MM.1S (cell line): ENCODE measurements at regions not wholly inside any gene's neighbourhood (a gene's known extent, or its start where the extent isn't known, plus 50 kb on each side); places are given as distances from the start of the nearest gene placed in this dataset.

Experiments used
- EZH2 ChIP-seq: fragments of 300-600 bp; sonication (generic); optimal IDR thresholded peaks from 2 replicates; pipeline ENCODE3; 2017; ENCODE audit warnings: low read depth, mild to moderate bottlenecking, antibody characterized with exemption, low read length, mixed read lengths
- TF ChIP-seq, protein P1 (sequence below): fragments of 300-600 bp; sonication (generic); IDR thresholded peaks from 2 replicates; pipeline ENCODE4 v1.5.1; 2016; ENCODE audit warnings: antibody characterized with exemption, low read length, mixed read lengths

DNA sequence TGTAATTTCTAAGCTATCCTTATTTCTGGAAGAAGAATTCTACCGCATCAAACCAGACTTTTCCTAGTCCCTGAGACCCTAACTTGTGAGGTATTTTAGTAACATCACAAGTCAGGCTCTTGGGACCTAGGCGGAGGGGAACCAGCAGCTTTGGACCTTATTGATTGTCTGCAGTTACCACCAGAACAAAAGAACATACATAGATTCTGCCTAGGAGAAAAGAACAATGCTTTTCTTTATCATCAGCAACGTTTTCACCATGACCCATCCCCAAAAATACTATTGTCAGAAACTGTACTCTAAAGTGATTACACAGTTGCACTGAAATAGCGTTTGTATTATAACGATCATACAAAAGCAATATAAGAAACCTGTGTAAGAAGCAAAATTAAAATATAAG, 860.4 kb downstream of the USP25 start:
- no peak for TF ChIP-seq EZH2
- TF ChIP-seq, protein P1, sequence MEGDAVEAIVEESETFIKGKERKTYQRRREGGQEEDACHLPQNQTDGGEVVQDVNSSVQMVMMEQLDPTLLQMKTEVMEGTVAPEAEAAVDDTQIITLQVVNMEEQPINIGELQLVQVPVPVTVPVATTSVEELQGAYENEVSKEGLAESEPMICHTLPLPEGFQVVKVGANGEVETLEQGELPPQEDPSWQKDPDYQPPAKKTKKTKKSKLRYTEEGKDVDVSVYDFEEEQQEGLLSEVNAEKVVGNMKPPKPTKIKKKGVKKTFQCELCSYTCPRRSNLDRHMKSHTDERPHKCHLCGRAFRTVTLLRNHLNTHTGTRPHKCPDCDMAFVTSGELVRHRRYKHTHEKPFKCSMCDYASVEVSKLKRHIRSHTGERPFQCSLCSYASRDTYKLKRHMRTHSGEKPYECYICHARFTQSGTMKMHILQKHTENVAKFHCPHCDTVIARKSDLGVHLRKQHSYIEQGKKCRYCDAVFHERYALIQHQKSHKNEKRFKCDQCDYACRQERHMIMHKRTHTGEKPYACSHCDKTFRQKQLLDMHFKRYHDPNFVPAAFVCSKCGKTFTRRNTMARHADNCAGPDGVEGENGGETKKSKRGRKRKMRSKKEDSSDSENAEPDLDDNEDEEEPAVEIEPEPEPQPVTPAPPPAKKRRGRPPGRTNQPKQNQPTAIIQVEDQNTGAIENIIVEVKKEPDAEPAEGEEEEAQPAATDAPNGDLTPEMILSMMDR, result no peak
